Fibroblast of the aortic adventitia (primary cell): ENCODE measurements at regions not wholly inside any gene's neighbourhood (a gene's known extent, or its start where the extent isn't known, plus 50 kb on each side); places are given as distances from the start of the nearest gene placed in this dataset.

ENCODE experiments used
- DNase-seq: peaks from one replicate; pipeline ENCODE4 v3.0.0-alpha.2; 2010; ENCODE audit warnings: low read depth
- H3K4me3 ChIP-seq: 2 replicates; pipeline ENCODE4 v1.5.1; 2011; ENCODE audit warnings: low read depth, mild to moderate bottlenecking, control low read depth, low read length, moderate library complexity
- TF ChIP-seq, protein P1 (sequence below): IDR thresholded peaks from 2 replicates; pipeline ENCODE4 v1.5.1; 2011; ENCODE audit warnings: mild to moderate bottlenecking, low read length, control low read depth, inconsistent platforms; ENCODE audit not compliant: insufficient read depth

DNA sequence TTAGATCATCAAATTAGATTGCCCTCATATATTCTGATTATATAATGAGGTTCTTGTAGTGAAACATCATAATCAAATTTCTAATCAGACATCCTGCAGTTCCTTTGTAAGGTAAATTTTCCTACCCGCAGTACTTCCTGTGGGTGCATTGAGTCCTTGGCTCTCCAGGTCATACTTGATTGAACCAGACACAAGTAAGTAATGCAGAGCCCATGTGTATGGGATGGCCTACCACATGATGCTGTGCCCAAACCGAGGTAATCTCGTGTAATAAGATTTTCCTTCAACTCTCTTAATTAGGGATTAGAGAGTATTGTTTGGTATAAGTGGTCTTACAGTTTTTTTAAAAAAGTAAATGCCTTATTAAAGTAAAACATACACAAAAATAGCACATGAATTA is 1841.8 kb downstream of the PCDH7 start:
- no peak for DNase-seq
- TF ChIP-seq, protein P1, sequence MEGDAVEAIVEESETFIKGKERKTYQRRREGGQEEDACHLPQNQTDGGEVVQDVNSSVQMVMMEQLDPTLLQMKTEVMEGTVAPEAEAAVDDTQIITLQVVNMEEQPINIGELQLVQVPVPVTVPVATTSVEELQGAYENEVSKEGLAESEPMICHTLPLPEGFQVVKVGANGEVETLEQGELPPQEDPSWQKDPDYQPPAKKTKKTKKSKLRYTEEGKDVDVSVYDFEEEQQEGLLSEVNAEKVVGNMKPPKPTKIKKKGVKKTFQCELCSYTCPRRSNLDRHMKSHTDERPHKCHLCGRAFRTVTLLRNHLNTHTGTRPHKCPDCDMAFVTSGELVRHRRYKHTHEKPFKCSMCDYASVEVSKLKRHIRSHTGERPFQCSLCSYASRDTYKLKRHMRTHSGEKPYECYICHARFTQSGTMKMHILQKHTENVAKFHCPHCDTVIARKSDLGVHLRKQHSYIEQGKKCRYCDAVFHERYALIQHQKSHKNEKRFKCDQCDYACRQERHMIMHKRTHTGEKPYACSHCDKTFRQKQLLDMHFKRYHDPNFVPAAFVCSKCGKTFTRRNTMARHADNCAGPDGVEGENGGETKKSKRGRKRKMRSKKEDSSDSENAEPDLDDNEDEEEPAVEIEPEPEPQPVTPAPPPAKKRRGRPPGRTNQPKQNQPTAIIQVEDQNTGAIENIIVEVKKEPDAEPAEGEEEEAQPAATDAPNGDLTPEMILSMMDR = no peak
- no peak overlapping the region for H3K4me3 ChIP-seq

DNA sequence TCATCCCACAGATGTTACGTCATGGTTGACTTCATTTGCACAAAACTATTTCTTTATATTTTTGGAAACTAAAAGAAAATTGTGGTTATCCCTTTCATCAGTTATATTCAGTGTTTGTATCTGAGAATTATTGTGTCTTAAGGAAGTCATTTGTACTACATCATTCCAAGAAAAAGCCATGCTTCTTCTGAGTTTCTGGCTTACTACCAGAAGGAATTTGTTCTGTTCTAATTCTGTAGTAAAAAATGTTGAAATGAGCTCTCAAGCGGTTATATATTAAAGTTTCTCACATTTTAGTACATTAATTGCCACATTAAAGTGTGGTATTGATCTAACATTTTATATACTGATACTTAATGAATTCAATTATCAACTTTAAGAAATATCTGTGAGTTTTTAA is 1844.5 kb downstream of the PCDH7 start:
- DNase-seq = no peak
- TF ChIP-seq, protein P1 = no peak

DNA sequence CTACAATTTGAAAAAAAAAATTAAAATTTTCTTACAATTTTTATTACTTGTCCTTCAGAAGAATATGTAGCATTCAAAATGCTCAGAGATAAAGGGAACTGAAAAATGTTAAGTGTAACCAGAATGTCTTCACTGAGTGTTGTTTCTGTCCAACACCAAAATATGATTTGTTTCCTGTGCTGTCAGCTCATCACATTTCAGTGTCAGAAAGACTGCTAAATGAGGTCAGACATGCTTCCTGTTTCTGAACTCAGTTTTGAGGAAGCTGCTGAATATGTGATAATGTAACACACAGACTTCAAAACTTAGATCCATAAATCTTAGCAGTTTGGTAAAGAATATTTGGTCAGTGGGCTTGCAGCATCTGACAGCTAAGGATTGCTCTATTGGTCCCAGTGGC is 1849.7 kb downstream of the PCDH7 start:
- TF ChIP-seq, protein P1 = no peak
- DNase-seq = no peak
- H3K4me3 ChIP-seq = no peak overlapping the region

More for the DNA sequence above, 1844.5 kb downstream of the PCDH7 start:
- no peak overlapping the region for H3K4me3 ChIP-seq

DNA sequence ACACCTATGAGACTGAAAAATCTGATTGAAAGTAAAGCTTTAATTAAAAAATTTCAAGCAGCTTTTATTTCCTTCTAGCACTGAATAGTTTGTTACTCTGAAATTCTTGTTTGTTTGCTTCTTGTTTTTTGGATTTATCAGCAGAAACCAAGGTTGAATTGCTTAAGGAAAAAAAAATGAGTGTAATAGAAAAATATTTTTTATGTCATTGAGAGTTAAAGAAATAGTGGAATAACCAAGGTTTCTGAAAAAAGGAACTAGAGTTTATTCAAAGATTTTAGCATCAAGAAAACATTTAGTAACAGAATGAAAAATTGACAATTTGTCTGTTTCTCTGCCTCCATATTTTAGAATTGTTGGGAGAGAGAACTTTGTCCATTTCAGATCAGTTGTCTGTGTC is 1852.2 kb downstream of the PCDH7 start:
- H3K4me3 ChIP-seq = no peak overlapping the region
- TF ChIP-seq, protein P1 = no peak
- DNase-seq = no peak

DNA sequence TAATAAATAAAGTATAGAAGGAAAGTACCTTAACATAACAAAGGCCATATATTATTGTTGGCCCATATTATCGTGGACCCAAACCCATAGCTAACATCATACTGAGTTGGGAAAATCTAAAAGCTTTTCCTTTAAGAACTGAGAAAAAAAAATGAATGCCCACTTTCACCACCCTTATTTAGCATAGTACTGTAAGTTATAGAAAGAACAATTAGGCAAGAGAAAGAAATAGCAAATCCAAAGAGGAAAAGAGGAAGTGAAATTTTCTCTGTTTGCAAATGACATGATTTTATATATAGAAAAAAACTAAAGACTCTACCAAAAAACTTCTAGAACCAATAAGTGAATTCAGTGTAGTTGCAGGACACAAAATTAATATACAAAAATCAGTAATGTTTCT is 1854.6 kb downstream of the PCDH7 start:
- TF ChIP-seq, protein P1 = no peak
- no peak overlapping the region for H3K4me3 ChIP-seq
- DNase-seq = no peak

DNA sequence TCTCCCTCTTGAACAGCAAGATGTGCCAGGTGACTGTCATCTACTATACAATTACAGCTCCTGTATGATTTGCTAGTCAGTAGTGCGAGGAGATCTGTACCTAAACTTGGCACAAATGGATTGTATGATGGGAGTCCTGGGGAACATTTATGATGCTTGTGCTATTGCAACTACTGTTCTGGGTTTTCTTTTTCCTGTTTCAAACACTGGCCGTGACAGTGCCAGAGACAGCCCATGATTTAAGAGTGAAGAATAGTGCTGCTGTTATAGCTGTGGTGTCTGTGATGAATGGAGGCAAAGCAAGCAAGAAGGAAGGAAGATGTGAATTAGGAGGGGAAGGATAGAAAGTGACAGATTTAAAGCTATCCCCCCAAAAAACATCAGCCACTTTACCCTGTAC is 1868.9 kb downstream of the PCDH7 start:
- no peak for DNase-seq
- H3K4me3 ChIP-seq = no peak overlapping the region
- TF ChIP-seq, protein P1 = no peak

DNA sequence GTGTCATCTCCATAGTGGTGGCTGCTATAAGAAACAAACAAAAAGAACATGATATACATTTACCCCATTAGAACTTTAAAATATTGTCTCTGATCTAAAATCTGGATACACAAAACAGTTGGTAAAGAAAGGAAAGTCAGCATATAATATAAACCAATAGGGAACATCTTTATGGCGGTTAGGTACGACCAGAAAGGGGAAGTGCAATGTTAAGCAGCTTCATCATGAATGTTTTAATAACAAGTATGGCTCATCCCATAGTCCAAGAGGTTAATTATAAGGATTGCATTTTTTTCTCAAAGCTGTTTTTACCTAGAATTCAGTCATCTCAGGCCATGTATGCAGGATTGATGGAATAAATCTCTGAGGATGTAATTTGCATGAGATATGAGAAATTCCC is 1869.7 kb downstream of the PCDH7 start:
- TF ChIP-seq, protein P1 = no peak
- DNase-seq = no peak
- no peak overlapping the region for H3K4me3 ChIP-seq
